ENCODE measurements at regions not wholly inside any gene's neighbourhood (a gene's known extent, or its start where the extent isn't known, plus 50 kb on each side); places are given as distances from the start of the nearest gene placed in this dataset.

DNA sequence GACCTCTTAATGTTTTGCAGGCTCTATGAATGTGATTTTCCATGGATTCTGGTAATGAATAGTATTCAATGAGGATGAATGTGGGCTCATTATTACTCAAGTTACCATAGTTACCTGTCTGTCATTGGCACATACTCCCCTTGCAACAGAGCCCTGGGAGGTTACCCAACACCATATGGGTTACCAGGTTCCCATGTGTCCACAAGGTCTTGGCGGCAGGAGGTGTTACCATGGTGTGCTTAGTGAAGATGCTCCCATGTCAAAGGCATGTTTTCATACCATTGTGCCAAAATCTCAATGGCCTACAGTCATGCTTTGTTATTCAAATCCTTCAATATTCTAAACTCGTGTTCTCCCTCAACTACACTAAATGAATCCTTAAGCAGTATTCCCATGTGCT lies 232.5 kb downstream of the HDGFL1 start:
- no TSS peak for BruUV-seq (replicated peaks)
- TF ChIP-seq EZH2 (IDR thresholded peaks at IDR 0.05; ENCODE audit: borderline replicate concordance, low read depth, low read length, severe bottlenecking) (no peak), MYC (IDR thresholded peaks at IDR 0.05; ENCODE audit: low read depth, low read length) (no peak), POLR2A (IDR thresholded peaks at IDR 0.05; ENCODE audit: low read depth, low read length) (no peak), FOS (IDR thresholded peaks at IDR 0.05; ENCODE audit: borderline replicate concordance, insufficient read depth, low read length) (no peak), JUN (IDR thresholded peaks at IDR 0.05; ENCODE audit: borderline replicate concordance, insufficient read depth, insufficient read length, low read depth) (no peak)
- TF ChIP-seq, protein P1, sequence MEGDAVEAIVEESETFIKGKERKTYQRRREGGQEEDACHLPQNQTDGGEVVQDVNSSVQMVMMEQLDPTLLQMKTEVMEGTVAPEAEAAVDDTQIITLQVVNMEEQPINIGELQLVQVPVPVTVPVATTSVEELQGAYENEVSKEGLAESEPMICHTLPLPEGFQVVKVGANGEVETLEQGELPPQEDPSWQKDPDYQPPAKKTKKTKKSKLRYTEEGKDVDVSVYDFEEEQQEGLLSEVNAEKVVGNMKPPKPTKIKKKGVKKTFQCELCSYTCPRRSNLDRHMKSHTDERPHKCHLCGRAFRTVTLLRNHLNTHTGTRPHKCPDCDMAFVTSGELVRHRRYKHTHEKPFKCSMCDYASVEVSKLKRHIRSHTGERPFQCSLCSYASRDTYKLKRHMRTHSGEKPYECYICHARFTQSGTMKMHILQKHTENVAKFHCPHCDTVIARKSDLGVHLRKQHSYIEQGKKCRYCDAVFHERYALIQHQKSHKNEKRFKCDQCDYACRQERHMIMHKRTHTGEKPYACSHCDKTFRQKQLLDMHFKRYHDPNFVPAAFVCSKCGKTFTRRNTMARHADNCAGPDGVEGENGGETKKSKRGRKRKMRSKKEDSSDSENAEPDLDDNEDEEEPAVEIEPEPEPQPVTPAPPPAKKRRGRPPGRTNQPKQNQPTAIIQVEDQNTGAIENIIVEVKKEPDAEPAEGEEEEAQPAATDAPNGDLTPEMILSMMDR (IDR thresholded peaks at IDR 0.05; ENCODE audit: extremely low read depth in 1 of 2, insufficient read depth in 1 of 2, low read depth in 1 of 2, low read length in 2 of 2), result no peak
- Histone ChIP-seq H2AFZ (ENCODE audit: low read depth, low read length) (no peak overlapping the region), H3K36me3 (ENCODE audit: control insufficient read depth in 2 of 2, extremely low read depth in 1 of 2, insufficient read depth in 2 of 2, low read length in 2 of 2) (no peaks in the 10 kb centered on the region), H3K9me3 (replicated peaks; ENCODE audit: control insufficient read depth, insufficient read depth, low read length) (no peaks in the 10 kb centered on the region), H3K4me2 (ENCODE audit: insufficient read depth, low read length) (no peak overlapping the region), H3K9me1 (replicated peaks; ENCODE audit: control insufficient read depth, extremely low read depth, insufficient read depth, low read length) (no peaks in the 10 kb centered on the region), H4K20me1 (replicated peaks; ENCODE audit: control insufficient read depth, extremely low read depth, insufficient read depth, low read length) (no peaks in the 10 kb centered on the region), H3K4me3 (replicated peaks in 1 of 3; ENCODE audit: insufficient read depth in 1 of 3, low read depth in 1 of 3, low read length in 3 of 3) (no peak overlapping the region), H3K27me3 (ENCODE audit: control insufficient read depth in 2 of 2, insufficient read depth in 2 of 2, low read length in 2 of 2) (no peaks in the 10 kb centered on the region), H3K9ac (replicated peaks; ENCODE audit: extremely low read depth, insufficient read depth, low read length) (no peak overlapping the region), H3K4me1 (ENCODE audit: control insufficient read depth, extremely low read depth, insufficient read depth, low read length) (peaks cover 4% of the 10 kb centered on the region), H3K79me2 (ENCODE audit: control insufficient read depth, insufficient read depth, low read length) (no peaks in the 10 kb centered on the region), H3K27ac (ENCODE audit: insufficient read depth, low read depth, low read length) (no peak overlapping the region)
- ChIA-PET POLR2A (no interaction called here), CTCF (no interaction called here)
- dilution Hi-C loops (cut with MboI; ENCODE audit: extremely low pct_ligation_motif_present, low sequenced_read_pairs), result no loop called here
- intact Hi-C loops (cut with micrococcal nuclease), result no loop called here
- DNase-seq (ENCODE audit: low read depth, low spot score) (no peak), FAIRE-seq (no peak)

DNA sequence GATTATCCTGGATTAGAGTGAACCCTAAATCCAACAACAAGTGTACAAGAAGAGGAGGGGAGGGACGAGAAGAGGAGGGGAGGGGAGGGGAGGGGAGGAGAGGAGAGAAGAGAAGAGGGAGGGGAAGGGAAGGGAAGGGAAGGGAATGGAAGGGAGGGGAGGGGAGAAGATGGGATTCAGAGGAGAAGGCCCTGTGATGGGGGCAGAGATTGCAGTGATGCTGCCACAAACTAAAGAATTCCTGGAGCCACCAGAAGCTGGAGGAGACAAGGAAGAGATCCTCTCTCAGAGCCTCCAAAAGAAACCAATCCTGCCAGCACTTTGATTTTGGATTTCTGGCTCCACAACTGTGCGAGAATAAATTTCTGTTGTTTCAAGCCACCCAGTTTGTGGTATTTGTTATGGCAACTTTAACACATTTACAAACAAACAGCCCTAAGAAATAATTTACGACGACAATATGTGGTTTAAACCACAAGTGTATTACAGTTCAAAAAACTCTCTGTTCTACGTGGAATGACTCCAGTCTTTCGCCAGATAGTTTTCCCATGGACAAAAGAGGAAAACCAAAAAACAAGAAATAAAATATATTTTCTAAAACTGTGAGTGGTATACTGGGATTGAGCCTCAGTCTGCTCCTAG lies 235.4 kb downstream of the HDGFL1 start:
- FAIRE-seq (no peak), DNase-seq (ENCODE audit: low read depth, low spot score) (no peak)
- Histone ChIP-seq H4K20me1 (replicated peaks; ENCODE audit: control insufficient read depth, extremely low read depth, insufficient read depth, low read length) (no peaks in the 10 kb centered on the region), H3K4me1 (ENCODE audit: control insufficient read depth, extremely low read depth, insufficient read depth, low read length) (peaks cover 4% of the 10 kb centered on the region), H3K4me2 (ENCODE audit: insufficient read depth, low read length) (no peak overlapping the region), H3K27me3 (ENCODE audit: control insufficient read depth in 2 of 2, insufficient read depth in 2 of 2, low read length in 2 of 2) (no peaks in the 10 kb centered on the region), H3K4me3 (replicated peaks in 1 of 3; ENCODE audit: insufficient read depth in 1 of 3, low read depth in 1 of 3, low read length in 3 of 3) (no peak overlapping the region), H3K79me2 (ENCODE audit: control insufficient read depth, insufficient read depth, low read length) (no peaks in the 10 kb centered on the region), H2AFZ (ENCODE audit: low read depth, low read length) (no peak overlapping the region), H3K9ac (replicated peaks; ENCODE audit: extremely low read depth, insufficient read depth, low read length) (no peak overlapping the region), H3K36me3 (ENCODE audit: control insufficient read depth in 2 of 2, extremely low read depth in 1 of 2, insufficient read depth in 2 of 2, low read length in 2 of 2) (no peaks in the 10 kb centered on the region), H3K27ac (ENCODE audit: insufficient read depth, low read depth, low read length) (no peak overlapping the region), H3K9me1 (replicated peaks; ENCODE audit: control insufficient read depth, extremely low read depth, insufficient read depth, low read length) (no peaks in the 10 kb centered on the region), H3K9me3 (replicated peaks; ENCODE audit: control insufficient read depth, insufficient read depth, low read length) (no peaks in the 10 kb centered on the region)
- no TSS peak for BruUV-seq (replicated peaks)
- ChIA-PET POLR2A (no interaction called here), CTCF (interaction anchor here (1.7 kb wide), 1 partner anchor 19 kb away, joined by 4 read pairs; no protein-coding TSS in a partner anchor)
- dilution Hi-C loops (cut with MboI; ENCODE audit: extremely low pct_ligation_motif_present, low sequenced_read_pairs), result no loop called here
- TF ChIP-seq POLR2AphosphoS5 (IDR thresholded peaks at IDR 0.05; ENCODE audit: insufficient read depth, low read depth, low read length) (no peak), MYC (IDR thresholded peaks at IDR 0.05; ENCODE audit: low read depth, low read length) (no peak), FOS (IDR thresholded peaks at IDR 0.05; ENCODE audit: borderline replicate concordance, insufficient read depth, low read length) (no peak), EZH2 (IDR thresholded peaks at IDR 0.05; ENCODE audit: borderline replicate concordance, low read depth, low read length, severe bottlenecking) (no peak), JUN (IDR thresholded peaks at IDR 0.05; ENCODE audit: borderline replicate concordance, insufficient read depth, insufficient read length, low read depth) (no peak), GATA2 (IDR thresholded peaks at IDR 0.05; ENCODE audit: insufficient read depth, insufficient read length, low read depth, low read length) (no peak), POLR2A (IDR thresholded peaks at IDR 0.05; ENCODE audit: low read depth, low read length) (no peak)
- TF ChIP-seq, protein P2, sequence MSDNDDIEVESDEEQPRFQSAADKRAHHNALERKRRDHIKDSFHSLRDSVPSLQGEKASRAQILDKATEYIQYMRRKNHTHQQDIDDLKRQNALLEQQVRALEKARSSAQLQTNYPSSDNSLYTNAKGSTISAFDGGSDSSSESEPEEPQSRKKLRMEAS (IDR thresholded peaks at IDR 0.05; ENCODE audit: insufficient read depth, insufficient read length), result no peak
- TF ChIP-seq, protein P1 (IDR thresholded peaks at IDR 0.05; ENCODE audit: extremely low read depth in 1 of 2, insufficient read depth in 1 of 2, low read depth in 1 of 2, low read length in 2 of 2), result no peak
- intact Hi-C loops (cut with micrococcal nuclease), result no loop called here
